Gastrocnemius medialis (tissue), 4 donors: ENCODE measurements at regions not wholly inside any gene's neighbourhood (a gene's known extent, or its start where the extent isn't known, plus 50 kb on each side); places are given as distances from the start of the nearest gene placed in this dataset.

ENCODE experiments used
- CTCF ChIP-seq, 5 experiments: fragments of 450-650 bp in 3 of 5; fragments of 200-600 bp in 2 of 5; sonication (generic) in 2 of 5; IDR thresholded peaks in 4 of 5; conservative IDR thresholded peaks in 1 of 5; 1 replicate in 4 of 5; 2 replicates in 1 of 5; pipeline ENCODE4 v1.5.1; 2016 to 2019; ENCODE audit warnings: antibody characterized with exemption in 5 of 5, mild to moderate bottlenecking in 3 of 5, moderate library complexity in 3 of 5
- POLR2A ChIP-seq, 2 donors: fragments of 450-650 bp; IDR thresholded peaks; one replicate each; pipeline ENCODE4 v1.6.1; 2017; ENCODE audit warnings: antibody characterized with exemption in 2 of 2, mild to moderate bottlenecking in 2 of 2, moderate library complexity in 2 of 2

DNA sequence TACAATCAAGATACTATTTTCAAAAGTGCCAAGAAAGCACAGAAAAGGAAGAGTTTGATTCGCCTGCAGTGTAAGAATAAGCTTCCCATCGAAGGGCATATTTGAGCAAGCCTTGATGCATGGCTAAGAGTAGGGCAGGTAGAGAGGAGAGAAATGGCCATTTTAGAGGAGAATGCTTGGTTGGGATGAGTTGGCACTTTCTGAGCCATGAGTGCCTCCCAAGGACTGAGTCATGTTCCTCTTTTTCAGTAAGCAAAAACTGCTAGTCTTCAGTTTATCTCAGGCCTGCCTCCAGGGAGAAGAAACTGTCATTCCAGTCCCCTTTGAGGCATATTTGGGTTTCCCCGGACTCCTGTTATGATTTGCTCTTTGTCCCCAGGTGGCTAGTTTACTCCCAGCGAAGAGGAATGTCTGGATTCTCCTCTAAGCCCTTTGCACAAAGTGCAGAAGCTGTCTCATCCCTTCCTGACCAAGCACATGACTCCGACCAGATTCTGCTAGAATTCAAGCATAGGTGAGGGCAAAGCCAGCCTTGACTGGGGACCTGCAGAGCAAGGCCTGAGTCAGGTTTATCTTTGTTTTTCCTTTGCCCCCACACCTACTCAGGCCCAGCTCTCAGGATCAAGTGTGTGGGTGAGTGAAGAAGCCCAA is 115.2 kb downstream of the TTC32 start:
- TF ChIP-seq CTCF (IDR thresholded peaks at IDR 0.05 in 4 of 5, conservative IDR thresholded peaks at IDR 0.05 in 1 of 5) (no peak), POLR2A (IDR thresholded peaks at IDR 0.05) (no peak)
